ENCODE measurements at regions not wholly inside any gene's neighbourhood (a gene's known extent, or its start where the extent isn't known, plus 50 kb on each side); places are given as distances from the start of the nearest gene placed in this dataset.

DNA sequence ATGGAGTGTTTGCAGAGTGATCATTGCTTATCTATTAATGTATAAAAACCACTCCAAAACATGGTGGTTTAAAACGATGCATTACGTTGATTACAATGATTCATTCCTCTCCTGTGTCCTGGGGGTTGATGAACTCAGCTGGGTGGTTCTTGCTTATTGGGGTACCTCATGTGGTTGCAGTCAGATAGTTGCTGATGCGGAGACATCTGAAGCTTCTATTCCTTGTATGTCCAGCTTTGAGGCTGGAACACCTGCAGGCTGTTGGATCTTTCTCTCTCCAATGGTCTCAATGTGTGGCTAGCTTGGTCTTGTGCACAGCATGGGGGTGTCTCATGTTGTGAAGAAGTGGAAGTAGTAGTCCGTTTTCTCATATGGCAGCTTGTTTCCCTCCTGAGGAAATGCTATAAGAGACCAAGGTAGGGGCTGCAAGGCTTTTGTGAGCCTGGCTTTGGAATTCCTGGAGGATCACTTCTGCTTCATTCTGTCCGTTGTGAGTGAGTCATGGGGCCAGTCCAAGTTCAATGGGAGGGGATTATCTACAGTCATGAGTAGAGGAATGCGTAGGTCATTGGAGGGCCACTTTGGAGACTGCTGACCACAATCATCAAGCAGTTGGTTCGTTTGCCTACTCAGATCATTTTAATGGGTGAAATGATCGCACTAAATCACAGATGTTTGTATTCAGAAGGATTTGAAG, 601.0 kb downstream of the SLC4A3 start:
- DNase-seq = no peak

DNA sequence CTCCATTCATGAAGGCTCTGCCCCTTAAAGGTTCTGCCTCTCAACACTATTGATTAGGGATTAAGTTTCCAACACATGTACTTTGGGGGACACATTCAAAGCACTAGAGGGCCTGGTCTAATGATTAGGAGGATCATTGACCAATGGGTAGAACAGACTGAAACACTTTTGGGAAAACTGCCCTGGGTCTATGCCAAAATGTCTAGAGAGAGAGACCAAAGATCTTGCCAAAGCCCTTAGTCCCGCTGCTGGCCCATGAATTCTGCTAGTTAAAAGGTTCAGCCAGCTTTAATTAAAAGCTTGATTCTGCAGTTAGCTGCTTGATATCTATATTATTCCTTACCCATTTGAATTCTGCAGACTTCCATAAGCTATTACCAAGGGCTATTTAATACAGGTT, 613.2 kb downstream of the SLC4A3 start:
- DNase-seq = no peak

DNA sequence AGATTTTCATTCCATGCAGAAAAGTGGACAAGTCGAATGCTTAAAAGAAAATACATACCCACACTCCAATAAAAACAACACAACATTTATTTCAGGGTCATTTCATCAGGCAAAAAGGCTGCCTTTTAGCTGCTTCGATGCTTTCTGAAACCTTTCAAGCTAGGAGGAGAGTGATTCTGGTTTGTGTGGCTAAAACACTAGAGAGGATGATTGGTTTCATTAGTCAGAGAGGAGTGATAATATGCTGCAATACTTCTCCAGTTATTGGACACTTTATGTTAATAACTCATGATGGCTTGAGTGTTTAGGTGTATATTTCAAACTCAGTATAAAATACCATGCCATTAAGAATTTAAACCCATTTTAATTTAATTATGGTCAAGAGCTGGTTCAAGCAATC, 614.0 kb downstream of the SLC4A3 start:
- no peak for DNase-seq

DNA sequence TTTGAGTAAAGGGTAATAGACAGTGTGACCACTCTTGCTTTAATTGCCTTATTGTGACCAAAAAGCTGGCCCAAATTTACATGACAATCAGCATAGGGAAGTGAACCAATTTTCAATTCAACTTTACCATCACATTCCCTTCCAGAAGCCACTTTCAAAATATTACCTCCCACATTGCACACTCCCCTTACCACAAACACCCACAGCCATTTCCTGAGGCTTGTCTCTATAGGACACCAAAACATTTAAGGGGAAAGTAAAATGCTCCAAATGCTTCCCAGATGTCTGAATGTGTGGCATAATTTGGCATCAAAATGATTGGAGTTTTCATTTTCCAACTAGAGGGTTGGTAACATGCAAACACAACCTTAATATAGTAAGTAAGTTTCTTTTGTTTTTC, 616.1 kb downstream of the SLC4A3 start:
- DNase-seq = no peak

GRCh38 chr2:220246386-220246785, 619.0 kb downstream of the SLC4A3 start:
- no peak for DNase-seq

DNA sequence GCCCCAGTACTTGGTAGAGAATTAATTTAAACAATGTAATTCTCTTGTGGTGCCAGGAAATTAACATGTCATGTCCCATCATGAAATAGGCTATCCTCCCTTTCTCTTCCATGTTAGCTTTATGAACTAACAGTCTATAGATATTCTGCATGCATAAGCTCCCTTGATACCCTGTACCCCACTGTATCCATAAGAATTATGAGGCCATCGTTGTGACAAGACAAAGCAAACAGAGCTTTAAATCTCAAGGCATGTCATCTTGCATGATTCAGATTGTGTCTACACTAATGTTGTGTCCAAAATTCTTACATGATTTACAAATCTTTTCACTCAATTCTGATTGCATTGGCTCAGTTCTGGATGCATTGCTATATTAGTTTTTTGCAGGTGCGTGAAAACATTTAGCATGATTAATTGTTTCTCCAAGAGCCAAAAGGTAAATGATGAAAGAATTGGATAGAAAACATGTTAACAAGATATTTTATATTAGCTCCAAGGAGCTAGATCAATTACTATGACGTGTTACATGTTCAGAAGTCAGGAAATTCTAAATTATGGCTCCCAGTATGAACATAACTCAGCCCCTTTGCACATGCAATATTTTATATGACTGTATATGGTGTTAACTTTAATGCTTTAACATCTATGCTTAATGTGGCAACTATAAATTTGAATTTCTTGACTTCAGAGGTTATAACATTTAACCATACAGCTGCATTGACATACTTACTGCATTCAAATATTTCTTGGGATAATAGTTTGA, 620.3 kb downstream of the SLC4A3 start:
- no peak for DNase-seq

GRCh38 chr2:220259662-220260061, 632.2 kb downstream of the SLC4A3 start:
- no peak for DNase-seq

GRCh38 chr2:220263300-220263699, 635.9 kb downstream of the SLC4A3 start:
- DNase-seq = no peak

- DNase-seq = no peak
These were observed 641.9 kb downstream of the SLC4A3 start for GRCh38 chr2:220269367-220269766.

- no peak for DNase-seq
These were observed 643.1 kb downstream of the SLC4A3 start for GRCh38 chr2:220270481-220271070.

DNA sequence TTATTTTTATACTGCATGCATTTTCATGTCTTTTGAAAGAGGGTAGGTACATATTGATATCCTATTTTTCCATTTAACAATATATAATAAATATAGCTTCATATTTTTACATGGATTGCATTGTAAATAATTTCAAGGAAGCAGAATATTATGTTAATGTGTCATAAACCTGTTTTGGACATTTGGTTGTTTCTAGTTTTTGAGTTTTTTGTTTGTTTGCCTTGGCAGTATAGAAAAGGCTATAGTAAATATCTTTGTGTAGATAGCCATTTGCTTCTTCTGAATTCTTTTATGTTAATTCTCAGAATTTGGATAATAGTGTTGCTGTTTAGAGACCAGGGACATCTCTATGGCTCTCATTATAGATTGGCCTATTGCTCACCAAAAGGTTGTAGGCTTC, 645.2 kb downstream of the SLC4A3 start:
- DNase-seq = no peak

- no peak for DNase-seq
These were observed 645.7 kb downstream of the SLC4A3 start for GRCh38 chr2:220273082-220273481.

GRCh38 chr2:220275454-220275853, 648.0 kb downstream of the SLC4A3 start:
- DNase-seq = no peak

DNA sequence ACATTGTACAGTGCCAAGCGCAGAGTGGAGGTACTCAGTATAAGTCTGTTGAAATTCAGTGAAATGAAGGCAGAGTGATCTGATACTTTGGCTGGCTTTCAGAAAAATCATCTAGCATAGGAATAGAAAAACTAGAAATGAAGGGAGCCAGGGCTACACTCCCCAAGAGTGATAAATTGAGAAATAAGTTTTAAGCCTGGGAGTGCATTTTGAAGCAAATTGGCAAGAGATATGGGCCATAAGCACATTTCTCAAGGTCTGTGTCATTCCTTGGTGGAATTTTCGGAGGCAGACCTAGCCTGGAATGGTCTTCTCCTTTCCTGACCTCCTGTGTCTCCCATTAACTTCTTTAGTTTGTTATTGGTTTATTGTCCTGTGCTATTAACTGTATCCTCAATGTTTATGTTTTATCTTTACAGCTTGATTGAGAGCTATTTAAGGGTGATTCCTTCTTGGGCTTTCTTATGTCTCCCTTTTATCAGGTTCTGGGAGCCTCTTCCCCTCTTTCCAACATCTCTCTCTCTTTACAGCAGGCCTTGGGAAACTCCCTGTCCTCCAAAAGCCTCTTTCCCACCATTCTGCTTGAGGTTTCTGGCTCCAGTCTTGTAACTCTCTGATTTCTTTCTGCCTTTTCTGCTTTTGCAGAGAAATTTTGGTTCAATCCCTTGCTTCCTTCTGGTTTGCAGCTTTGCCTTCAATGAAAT, 649.5 kb downstream of the SLC4A3 start:
- no peak for DNase-seq

- DNase-seq = no peak
These were observed 650.1 kb downstream of the SLC4A3 start for GRCh38 chr2:220277445-220277975.

GRCh38 chr2:220278022-220278421, 650.6 kb downstream of the SLC4A3 start:
- no peak for DNase-seq

GRCh38 chr2:220279372-220279771, 651.9 kb downstream of the SLC4A3 start:
- DNase-seq = no peak

GRCh38 chr2:220279840-220280239, 652.4 kb downstream of the SLC4A3 start:
- no peak for DNase-seq

GRCh38 chr2:220280736-220281135, 653.3 kb downstream of the SLC4A3 start:
- no peak for DNase-seq

DNA sequence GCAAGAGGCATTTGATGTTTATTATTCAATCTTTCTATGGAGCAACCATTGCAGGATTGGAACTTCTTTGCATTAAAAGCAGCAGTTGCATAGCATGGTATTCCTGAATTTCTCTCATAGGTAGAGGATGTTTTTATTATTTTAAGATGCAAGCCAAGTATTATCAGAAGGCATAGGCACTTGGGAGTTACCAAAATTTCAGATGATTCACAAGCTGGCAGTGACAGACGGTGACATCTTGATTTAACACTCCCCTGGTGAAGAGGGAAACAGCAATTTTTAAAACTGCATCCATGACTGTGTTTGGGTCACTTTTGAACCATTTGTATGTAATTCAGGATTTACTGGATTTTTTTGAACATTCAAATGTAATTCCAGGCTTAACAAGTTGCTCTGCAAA, 654.3 kb downstream of the SLC4A3 start:
- DNase-seq = no peak

DNA sequence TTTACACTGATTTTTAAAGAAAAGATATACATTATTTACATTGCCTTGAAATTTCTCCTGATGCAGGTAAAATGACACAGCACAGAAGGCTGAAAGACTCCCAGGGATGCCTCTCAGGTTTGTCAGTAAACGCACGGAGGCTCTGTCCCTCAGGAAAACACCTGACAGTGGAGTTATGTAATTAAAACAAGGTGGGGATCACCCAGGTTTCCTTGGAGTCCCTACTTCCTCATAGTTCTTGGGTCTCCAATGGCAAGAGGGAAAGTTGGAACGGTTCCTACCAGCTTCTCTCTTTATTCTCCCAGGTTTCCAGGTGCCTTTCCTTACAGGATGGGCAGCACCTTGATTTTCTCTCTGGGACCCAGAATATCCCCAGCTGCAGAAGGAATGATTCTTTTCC, 654.8 kb downstream of the SLC4A3 start:
- no peak for DNase-seq

- DNase-seq = no peak
These were observed 666.5 kb downstream of the SLC4A3 start for GRCh38 chr2:220293966-220294365.

- no peak for DNase-seq
These were observed 668.7 kb downstream of the SLC4A3 start for GRCh38 chr2:220296174-220296573.
